ENCODE measurements at regions not wholly inside any gene's neighbourhood (a gene's known extent, or its start where the extent isn't known, plus 50 kb on each side); places are given as distances from the start of the nearest gene placed in this dataset.

DNA sequence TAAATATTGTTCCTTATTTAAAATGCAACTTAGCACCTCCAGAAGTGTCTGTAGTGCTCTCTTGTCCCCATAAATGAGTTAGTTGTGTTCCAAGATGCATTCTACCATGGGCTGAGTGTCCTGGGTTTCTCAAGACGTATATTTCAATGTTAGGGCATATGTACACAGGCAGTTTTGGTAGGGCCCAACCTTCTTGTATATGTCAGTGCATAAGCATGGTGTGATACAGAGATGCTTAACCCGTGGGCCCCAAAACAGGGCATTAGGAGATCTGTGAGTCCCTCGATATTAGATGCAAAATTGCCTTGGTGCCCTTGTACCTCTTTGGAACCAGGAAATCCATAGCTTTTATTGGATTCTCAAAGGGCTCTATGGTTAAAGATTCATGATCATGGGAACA, 91.5 kb upstream of the HIVEP1 start:
- no peak for TF ChIP-seq CTCF (IDR thresholded peaks at IDR 0.05; ENCODE audit: low read depth, low read length, missing control alignments)
- H3K4me3 ChIP-seq (replicated peaks; ENCODE audit: low read depth, low read length) = no peak overlapping the region
- DNase-seq (ENCODE audit: extremely low read depth, low read depth) = no peak

DNA sequence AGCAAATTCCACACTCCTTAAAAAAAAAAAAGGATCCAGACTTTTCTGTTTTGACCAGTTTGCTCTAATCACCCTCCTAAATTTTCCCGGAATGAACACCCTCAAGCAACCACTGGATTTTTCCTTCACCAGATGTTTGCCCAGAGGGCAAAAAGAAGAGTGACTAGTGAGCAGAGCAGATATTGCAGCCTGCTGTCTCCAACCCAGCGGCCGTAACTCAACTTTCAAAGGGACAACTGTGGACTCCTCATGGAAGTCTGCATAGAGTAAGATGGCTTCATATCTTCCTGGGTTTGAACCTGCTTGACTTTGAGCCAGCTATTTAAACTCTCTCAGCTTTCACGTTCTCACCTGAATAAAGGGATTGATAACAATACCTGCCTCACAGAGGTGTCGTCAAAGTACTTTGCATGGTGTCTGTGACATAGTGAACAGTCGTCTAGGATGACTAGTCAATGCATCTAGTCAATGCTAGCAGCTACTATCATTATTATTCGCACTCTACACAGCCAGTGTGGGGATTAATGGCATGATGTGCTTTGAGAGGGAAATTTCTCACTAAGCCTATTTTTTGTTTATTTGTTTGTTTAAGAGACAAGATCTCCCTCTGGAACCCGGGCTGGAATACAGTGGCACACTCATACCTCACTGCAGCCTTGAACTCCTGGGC, 92.2 kb upstream of the HIVEP1 start:
- H3K4me3 ChIP-seq (replicated peaks; ENCODE audit: low read depth, low read length) = no peak overlapping the region
- no peak for TF ChIP-seq CTCF (IDR thresholded peaks at IDR 0.05; ENCODE audit: low read depth, low read length, missing control alignments)
- no peak for DNase-seq (ENCODE audit: extremely low read depth, low read depth)

DNA sequence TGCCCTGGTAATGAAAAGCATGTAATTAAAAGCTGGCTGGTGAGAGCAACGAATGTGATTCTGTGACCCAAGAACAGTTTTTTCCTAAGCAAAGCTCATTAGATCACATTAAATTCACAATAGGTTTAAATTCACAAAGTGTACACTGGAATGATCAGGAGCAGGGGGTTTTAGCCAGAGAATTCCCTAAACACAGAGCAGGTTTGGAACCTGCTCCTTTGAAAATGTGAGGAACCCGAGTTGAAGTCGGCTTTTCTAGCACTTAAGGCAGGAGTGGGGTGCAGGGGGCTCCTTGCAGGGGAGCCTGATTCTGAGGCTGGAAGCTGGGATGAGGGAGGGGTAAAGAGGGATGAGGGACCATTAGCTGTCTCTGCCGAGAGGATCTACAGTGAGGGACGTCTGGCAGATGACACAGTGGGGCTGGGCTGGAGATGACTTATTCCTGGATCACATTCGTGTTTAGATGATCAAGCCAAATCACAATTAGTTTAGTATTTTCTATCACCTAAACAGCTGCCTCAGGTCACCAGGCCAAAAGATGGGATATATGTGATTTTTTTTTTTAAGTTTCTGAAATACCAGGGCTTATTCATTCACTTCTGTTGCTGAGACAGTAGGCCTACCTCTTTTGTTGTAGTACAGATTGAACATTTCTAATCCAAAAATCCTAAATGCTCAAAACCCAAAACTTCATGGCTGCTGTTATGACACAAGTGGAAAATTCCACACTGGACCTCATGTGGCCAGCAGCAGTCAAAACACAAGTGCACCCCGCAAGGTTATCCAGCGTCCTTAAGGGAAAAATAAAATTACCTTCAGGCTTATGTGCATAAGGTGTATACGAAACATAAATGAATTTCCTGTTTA, 93.1 kb upstream of the HIVEP1 start:
- no peak for TF ChIP-seq CTCF (IDR thresholded peaks at IDR 0.05; ENCODE audit: low read depth, low read length, missing control alignments)
- DNase-seq (ENCODE audit: extremely low read depth, low read depth) = no peak
- no peak overlapping the region for H3K4me3 ChIP-seq (replicated peaks; ENCODE audit: low read depth, low read length)

- TF ChIP-seq CTCF (IDR thresholded peaks at IDR 0.05; ENCODE audit: low read depth, low read length, missing control alignments) = no peak
- no peak overlapping the region for H3K4me3 ChIP-seq (replicated peaks; ENCODE audit: low read depth, low read length)
- DNase-seq (ENCODE audit: extremely low read depth, low read depth) = no peak
Measured at GRCh38 chr6:11917951-11918738, 94.0 kb upstream of the HIVEP1 start.

DNA sequence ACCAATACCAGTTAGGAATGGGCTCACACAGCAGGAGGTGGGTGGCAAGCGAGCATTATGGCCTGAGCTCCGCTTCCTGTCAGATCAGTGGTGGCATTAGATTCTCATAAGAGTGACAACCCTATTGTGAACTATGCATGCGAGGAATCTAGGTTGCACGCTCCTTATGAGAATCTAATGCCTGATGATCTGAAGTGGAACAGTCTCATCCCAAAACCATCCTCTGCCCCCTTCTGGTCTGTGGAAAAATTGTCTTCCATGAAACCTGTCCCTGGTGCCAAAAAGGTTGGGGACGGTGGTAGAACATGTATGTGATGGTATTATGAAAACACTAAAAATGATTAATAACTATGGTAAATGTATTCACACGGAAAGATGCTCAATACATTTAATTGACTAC, 99.7 kb upstream of the HIVEP1 start:
- DNase-seq (ENCODE audit: extremely low read depth, low read depth) = no peak
- no peak for TF ChIP-seq CTCF (IDR thresholded peaks at IDR 0.05; ENCODE audit: low read depth, low read length, missing control alignments)

GRCh38 chr6:11911538-11911937, 100.6 kb upstream of the HIVEP1 start:
- no peak for TF ChIP-seq CTCF (IDR thresholded peaks at IDR 0.05; ENCODE audit: low read depth, low read length, missing control alignments)
- no peak overlapping the region for H3K4me3 ChIP-seq (replicated peaks; ENCODE audit: low read depth, low read length)
- DNase-seq (ENCODE audit: extremely low read depth, low read depth) = no peak

More for the DNA sequence above, 99.7 kb upstream of the HIVEP1 start:
- no peak overlapping the region for H3K4me3 ChIP-seq (replicated peaks; ENCODE audit: low read depth, low read length)
